HG02970 (cell line): ENCODE measurements at regions not wholly inside any gene's neighbourhood (a gene's known extent, or its start where the extent isn't known, plus 50 kb on each side); places are given as distances from the start of the nearest gene placed in this dataset.
"Not testable (repeated sequence)": the region's sequence is repeated elsewhere in the genome, so short reads cannot be mapped to it uniquely, and the experiment has no call there.

Experiments used
- ATAC-seq: cut with Tn5 transposase; IDR thresholded peaks from one replicate; pipeline ENCODE4 v1.9.1; 2021; ENCODE audit warnings: mild to moderate bottlenecking, moderate library complexity, moderate number of reproducible peaks; ENCODE audit not compliant: unreplicated experiment, low FRiP score

DNA sequence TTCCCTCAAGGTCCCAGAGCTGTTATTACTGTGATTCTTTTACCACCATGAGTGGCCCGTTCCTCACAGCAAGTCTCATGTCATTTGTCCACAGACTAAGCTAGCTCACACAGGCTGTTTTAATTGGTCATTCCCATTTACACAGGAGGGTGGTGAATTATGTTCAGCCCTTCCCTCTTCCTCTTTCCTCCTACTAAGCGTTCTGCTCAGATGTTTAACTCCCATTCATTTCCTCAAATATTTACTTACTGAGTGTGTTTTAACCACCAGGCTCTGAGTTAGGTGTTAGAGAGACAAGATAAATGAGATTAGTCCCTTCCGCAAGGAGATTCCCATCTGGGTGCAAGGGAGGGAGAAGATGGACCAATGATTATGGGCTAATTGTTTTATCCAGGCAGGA, 403.6 kb upstream of the ACVR2A start:
- ATAC-seq = no peak

DNA sequence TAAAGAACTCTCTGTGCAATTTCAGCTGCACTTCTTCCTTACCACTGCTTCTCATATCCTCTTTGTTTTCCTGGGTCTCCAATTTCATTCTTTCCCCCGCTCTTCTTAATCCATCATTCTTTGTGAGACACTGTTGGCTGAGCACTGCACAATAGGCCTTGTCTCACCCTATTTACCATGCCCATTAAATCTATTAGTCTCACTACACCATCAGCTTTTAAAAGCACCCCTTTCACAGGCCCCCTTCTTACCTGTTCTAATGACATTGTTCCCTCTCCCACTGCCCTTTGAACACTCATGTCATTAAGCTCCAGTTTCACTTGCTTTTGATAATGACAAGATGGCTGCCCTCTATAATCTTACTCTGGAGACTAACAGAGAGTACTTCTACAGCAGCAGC, 404.1 kb upstream of the ACVR2A start:
- no peak for ATAC-seq

DNA sequence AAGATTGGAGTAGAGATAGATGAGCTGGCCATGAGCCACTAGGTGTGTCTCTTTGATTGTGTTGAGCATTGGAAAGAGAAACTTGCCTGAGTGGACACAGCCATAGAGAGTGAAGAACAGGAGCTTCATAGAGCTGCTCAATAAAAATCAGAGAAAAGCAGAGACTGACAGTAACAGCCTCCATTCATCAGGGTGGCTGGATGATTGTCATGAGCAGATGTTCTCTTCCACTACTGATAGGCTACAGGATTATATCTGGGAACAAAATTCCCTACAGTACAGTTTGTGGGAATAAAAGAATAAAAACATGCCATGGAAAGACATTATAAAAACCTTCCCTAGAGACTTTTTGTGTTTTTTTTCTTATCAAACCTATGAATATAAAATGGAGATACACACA, 404.8 kb upstream of the ACVR2A start:
- no peak for ATAC-seq

DNA sequence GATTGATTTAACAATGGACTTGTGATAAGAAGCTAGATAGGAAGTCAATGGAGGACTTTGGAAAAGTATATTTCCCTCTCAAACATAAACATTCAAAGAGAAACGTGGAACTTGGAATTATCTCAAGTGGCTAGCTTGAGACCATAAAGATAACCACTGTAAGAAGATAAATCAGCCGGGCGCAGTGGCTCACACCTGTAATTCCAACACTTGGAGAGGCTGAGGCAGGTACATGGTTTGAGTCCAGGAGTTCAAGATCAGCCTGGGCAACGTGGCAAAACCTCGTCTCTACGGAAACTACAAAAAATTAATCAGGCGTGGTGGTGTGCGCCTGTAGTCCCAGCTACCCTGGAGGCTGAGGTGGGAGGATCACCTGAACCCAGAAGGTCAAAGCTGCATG, 405.9 kb upstream of the ACVR2A start:
- no peak for ATAC-seq

DNA sequence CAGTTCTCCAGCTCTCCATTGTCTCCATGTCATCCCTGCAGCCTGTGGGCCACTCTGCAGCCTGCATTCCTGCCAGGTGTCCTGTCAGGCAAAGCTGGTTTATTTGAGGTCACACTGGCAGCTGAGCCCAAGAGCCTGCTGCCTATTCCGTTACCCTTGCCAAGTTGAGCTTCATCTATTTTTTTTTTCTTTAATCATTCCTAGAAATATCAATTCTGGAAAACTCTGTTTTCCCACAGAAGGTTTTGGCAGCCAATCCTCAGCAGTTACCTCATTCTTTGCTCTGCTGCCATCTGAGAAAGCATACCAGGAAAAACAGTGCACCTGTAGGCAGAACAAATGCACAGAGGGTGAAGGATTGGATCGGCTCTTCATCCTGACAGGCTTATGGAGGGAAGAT, 411.0 kb upstream of the ACVR2A start:
- ATAC-seq = no peak

DNA sequence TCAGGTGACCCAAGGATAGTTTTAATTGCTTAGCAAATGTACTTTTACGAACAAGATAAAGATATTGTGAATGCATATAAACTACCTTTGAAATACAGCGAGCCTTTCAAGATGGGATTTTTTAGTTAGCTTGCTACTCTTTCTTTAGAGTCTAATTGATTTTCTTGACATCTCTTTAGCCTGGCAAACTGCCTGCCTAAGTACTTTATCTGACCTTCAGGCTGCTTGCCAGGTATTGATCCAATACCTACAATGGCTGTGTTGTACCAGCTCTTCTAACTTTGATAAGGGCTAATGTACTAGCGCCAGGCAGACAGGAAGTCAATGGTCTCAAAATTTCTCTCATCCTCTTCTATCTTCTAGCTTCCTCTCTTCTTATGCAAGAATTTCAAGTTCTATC, 414.4 kb upstream of the ACVR2A start:
- ATAC-seq = no peak

DNA sequence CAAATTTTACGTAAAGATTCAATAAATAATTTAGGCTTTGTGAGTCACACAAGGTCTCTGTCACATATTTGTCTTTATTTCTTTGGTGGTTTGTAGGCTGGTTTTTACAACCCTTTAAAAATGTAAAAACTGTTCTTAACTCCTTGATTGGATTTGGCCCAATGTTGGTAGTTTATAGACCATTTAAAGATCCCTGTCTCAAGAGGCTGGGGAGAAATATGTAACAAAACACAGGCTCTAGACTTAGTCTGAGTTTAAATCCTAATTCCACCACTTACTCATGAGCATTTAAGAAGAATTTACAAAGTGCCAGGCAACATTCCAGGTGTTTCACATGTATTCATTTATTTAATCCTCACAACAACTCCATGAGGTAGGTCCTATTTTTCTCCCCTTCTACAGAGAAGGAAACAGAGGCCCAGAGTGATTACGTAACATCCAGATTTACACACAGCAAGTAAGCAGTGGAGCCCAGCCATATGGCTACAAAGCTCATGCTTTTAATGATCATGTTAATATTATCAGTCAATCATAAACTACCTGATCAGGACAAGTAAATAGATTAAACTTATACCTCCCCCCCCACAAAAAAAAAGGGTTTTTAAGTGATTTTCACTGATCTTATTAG, 416.6 kb upstream of the ACVR2A start:
- ATAC-seq = no peak

DNA sequence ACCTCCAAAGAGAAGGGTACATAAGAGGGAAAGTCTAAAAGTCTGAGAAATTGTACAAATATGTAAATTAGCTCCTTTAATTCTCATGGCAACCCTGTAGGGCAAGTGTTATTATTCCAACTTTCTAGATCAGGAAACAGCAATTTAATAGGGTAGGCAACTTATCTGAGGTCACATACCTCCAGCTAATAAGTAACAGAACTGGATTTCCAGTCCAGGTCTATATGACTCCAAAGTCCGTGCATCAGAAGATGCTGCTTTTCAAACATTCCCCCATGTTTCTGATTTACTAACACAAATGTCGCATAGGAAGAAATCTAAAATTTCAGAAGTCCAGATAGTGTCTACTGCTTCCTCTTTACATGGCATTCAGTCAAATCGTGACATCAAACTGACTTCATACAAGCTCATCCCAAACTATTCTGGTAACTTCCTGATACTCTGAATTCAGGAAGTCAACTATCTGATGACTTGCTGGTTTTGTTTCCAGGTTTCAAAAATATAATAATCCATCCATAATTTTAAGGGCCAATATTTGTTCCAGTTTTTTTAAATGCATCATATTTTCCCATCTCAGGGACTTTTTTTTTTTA, 419.3 kb upstream of the ACVR2A start:
- no peak for ATAC-seq

DNA sequence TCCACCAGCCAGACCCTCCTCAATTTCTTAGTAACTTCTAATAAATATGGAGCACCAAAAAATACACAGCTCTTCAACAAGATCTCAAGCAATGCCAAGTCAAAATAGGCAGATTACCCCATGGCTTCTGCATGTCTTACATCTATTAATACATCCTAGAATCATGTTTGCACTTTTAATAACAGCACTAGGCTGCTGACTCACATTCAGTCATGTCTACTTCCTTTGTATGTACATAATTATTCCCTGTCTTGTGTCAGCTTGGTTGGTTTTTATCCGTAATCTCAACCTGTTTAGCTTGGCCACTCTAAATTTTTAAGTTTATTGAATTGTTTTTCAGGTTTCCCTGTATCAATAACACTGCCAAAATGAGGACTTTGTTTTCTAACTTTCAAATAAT, 420.1 kb upstream of the ACVR2A start:
- no peak for ATAC-seq

DNA sequence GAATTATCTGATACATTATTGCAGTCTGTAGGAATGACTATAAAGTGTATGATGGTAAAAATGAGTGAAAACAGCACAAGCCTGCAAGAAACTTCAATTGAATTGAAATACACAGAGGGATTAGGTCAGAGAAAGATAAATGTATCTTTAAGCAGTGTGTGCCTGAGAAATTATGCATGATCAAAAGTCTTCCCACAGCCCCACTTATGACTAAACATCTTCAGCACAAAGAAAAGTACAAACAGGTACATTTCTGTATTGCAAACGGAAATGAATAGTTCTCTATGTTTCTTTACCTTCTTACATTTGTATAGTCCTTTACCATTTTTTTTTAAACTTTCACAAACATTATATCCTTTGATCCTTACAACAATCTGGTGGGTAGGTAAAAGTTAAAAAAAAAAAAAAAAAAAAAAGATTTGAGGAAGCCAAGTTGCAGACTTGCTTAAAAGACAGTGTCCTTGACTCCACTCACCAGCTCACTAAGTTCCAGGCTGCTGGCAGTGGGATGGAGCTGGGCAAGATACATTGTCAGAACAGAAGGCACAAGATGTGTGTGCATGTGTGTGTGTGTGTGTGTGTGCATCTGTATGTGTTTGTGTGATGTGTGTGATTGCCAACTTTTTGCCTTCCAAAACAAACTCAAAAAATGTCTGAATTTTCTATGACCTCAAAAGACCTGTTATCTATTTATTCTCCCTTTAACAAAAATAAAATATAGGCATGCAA, 423.7 kb upstream of the ACVR2A start:
- ATAC-seq = no peak

DNA sequence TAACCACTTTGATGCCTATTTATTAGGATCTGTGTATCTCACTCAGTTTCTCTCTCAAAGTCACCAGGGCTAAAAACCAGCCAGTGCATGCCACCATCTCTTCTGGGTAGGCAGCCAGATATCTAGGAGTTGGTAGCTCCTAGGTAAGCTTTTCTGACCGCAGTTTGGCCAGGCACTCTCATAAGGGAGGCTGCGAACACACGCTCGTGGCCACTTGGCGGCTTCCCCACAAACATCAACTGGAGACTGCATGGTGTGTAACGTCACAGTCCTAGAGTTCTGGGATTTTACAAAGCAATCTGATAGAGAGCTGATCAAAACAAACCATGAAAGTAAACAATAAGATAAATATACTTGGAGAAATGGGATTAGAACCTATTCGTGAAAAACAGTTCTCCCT, 424.3 kb upstream of the ACVR2A start:
- no peak for ATAC-seq

DNA sequence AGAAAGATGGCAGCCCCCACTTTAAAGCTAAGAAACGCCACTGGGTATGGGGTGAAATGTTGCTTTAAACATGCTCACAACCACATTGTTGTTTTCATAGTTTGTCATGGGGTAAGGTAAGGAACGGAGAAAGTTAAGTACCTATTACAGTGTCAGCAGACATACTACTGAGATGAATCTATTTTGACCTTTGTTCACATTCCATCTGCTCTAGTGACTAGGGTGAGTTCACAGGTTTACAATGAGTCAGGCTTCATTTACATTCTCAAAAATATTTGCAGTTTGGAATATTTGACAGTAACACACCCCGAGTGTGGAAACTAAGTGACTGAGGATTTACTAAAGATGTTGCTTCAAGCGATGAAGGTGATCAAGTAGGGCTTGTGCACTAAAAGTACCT, 428.7 kb upstream of the ACVR2A start:
- no peak for ATAC-seq

DNA sequence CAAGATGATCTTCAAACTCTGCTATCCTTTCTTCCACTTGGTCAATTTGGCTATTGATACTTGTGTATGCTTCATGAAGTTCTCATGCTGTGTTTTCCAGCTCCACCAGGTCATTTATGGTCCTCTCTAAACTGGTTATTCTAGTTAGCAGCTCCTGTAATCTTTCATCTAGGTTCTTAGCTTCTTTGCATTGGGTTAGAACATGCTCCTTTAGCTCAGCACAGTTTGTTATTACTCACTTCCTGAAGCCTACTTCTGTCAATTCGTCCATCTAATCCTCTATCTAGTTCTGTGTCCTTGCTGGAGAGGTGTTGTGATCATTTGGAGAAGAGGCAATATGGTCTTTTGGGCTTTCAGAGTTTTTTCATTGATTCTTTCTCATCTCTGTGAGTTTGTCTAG, 430.2 kb upstream of the ACVR2A start:
- ATAC-seq = not testable (repeated sequence)

DNA sequence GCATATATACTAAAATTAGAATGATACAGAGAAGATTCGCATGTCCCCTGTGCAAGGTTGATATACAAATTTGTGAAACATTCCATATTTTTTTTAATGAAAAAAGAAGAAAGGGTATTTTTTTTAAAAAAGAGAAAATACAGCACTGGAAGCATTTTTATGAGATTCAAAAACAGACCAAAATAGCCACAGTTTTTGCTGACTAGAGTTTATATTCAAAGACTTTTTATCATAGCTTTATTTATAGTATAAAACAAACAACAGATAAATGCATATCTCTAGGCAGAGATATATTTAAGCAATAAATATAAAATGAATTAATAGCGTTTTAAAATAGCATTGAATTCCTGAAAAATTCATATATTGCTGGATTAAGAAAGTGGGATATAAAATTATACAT, 436.5 kb upstream of the ACVR2A start:
- ATAC-seq = no peak

DNA sequence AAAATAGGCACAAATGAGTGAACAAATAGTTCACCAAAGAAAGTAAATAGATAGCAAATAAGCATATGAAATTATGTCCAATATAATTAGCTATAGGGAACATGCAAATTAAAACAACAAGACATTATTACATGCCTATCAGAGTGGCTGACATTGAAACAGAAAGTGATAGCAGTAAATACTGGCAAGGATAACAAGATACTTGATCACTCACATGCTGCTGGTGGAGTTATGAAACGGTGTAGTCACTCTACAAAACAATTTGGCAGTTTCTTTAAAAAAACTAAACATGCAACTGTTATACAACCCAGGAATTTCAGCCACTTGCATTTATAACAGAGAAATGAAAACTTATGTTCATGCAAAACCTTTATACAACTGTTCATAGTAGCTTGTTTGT, 439.2 kb upstream of the ACVR2A start:
- ATAC-seq = no peak

DNA sequence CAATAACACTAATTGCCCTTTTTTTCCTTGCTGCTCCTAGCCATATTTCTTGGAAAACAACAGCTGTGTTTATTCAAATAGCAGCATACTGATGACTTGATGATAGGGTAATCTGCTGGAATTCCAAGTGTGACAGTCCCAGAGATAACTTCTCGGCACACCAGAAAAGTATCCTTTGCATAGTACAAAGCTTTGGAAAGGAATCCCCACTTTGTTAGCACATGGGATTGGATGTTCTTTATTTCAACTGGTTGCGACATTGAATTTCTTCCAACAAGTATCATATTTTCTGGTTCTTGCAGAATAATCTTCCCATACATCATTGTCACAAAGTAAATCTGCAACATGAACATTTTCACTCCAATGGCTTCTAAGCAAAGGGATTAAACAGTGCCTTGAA, 445.8 kb upstream of the ACVR2A start:
- no peak for ATAC-seq

DNA sequence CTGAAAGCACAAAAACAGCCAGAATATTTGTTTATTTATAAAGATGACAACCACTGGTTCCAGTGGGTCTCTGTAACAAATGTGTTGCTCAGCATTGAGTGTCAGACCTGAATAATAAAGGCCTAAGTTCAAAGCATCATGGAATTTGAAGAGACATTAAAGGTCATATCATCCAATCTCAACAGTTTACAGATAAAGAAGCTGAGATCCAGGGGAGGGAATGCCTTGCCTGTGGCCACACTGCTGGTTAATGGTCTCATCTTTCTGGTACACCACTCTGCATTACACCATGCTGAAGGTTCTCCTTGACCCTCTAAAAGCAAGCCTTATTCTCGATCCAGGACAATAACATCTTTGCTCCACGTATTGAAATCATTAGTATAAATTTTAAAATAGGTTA, 446.5 kb upstream of the ACVR2A start:
- no peak for ATAC-seq

DNA sequence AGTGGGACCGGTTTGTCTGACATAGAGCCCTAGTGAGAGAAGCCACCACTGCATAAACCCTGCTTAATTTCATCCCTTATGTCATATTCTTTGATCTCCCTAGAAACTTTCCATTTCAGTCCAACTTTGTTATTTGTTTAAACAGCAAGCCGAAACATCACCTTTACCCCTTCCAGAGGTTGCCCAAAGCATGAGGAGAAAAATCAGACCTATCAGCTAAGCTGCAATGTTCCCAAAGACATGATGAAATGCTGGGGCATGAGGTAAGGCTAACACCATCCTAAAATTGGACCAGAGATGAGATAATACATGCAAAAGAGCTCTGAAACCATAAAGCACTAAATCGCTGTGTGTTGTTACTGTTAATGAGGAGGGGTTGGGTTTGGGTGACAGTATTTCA, 447.9 kb upstream of the ACVR2A start:
- no peak for ATAC-seq

DNA sequence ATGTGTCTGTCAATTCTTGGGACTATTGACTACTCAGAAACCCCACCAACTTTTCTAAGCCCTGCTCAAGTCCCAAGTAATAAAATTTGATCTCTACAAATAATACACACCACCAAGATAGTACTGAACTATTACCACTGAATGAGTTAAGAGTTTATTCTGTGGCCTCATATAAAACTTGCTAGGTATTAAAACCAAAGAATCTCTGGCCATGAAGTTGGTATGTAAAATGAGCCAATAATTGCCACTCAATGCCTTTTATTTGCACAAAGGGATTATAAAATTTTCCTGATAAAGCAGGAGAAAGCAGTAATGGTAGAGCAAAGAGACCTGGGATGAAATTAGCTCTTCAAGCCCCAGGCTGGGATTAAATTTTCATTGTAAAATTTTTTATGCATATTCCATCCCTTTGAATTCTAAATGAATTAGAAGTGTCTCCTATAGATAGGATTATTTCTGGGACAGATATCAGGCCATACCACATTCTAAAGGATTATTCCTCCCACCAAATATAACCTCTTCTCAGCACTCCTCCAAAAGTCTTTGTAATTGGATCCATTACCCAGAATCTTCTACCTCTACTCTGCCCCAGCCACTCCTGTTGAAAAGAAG, 450.5 kb upstream of the ACVR2A start:
- ATAC-seq = no peak

DNA sequence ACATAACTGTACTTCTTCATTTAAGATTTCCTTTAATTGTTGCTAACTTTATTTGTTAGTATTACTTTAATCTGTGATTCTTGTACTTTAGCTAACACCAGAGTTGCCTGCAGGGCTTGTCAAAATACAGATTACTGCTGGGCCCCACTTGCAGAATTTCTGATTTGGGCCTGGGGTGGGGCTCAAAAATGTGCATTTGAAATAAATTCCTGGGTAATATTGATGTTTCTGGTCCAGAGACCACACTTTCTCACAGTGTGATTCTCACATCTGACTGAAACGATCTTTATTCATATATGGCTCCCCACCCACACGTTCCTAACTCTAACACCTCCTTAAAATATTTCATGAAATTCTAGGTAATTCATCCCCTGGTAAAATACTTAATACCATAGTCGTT, 452.6 kb upstream of the ACVR2A start:
- no peak for ATAC-seq

DNA sequence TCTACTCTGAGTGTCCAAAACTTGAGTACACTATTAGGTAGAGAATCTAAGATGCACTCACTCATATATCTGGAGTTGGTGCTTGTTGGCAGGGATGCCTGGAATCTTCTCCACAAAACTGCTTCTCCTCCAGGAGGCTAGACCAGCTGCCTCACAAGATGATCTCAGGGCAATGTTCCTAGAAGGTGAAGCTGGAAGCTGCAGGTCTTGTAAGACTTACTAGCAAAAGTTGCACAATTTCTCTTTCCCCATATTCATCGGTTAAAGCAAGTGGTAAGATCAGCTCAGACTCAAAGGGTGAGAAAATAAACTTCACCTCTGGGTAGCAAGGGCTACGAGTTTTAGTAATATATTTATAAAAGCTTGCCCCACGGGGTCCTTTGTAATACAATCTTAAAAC, 454.4 kb upstream of the ACVR2A start:
- ATAC-seq = no peak

DNA sequence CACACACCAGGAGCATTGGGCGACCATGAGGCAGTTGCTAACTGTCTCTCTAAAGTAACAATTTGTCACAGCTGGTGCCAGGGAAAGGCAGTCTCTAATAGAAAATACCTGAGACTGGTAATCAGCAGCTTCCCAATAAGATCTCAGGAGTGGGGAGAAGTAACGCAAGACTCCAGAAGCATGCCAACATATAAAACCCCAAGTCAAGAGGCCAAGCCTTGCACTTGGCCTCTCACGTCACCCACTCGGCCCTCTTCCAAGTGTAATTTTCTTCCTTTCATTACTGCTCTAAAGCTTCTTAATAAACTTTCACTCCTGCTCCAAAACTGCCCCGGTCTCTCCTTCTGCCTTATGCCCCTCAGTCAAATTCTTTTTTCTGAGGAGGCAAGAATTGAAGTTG, 455.6 kb upstream of the ACVR2A start:
- no peak for ATAC-seq
